MCF 10A (cell line): ENCODE measurements at regions not wholly inside any gene's neighbourhood (a gene's known extent, or its start where the extent isn't known, plus 50 kb on each side); places are given as distances from the start of the nearest gene placed in this dataset.
A peak's percentile ranks its signal among the peaks of the same experiment; 100 is the strongest.

Experiments used
- BruUV-seq: library from RNA; stranded (reverse); fragments of 400-500 nt; replicated peaks from 2 replicates; lab custom pipeline; 2021; lab: Mats Ljungman, UMichigan
- CTCF ChIA-PET: fragments of 300-600 bp; sonication (Branson Sonifier 250); formaldehyde crosslinking; extraction: SDS; loops from one replicate; lab custom pipeline; 2021; ENCODE audit warnings: antibody characterized with exemption, inconsistent platforms; lab: Yijun Ruan, JAX
- POLR2A ChIA-PET: fragments of 300-600, 350-650 bp; sonication (Branson Sonifier 250); formaldehyde crosslinking; extraction: SDS; loops from one replicate; lab custom pipeline; 2020; ENCODE audit warnings: antibody characterized with exemption, inconsistent platforms; lab: Yijun Ruan, JAX
- DNase-seq: peaks from one replicate; pipeline ENCODE4 v3.0.0-alpha.2; 2018; ENCODE audit not compliant: unreplicated experiment
- H3K27ac Mint-ChIP-seq: one replicate; pipeline ENCODE4 v1.8.0; 2022; ENCODE audit warnings: mild to moderate bottlenecking, low read depth, mixed read lengths; ENCODE audit not compliant: unreplicated experiment
- H3K27me3 Mint-ChIP-seq: one replicate; pipeline ENCODE4 v1.8.0; 2022; ENCODE audit warnings: mixed read lengths; ENCODE audit not compliant: insufficient read depth, unreplicated experiment
- H3K36me3 Mint-ChIP-seq: one replicate; pipeline ENCODE4 v1.8.0; 2022; ENCODE audit warnings: mild to moderate bottlenecking, moderate library complexity, mixed read lengths; ENCODE audit not compliant: insufficient read depth, unreplicated experiment
- H3K4me1 Mint-ChIP-seq: one replicate; pipeline ENCODE4 v1.8.0; 2022; ENCODE audit warnings: mixed read lengths; ENCODE audit not compliant: insufficient read depth, unreplicated experiment
- H3K4me3 Mint-ChIP-seq: one replicate; pipeline ENCODE4 v1.8.0; 2022; ENCODE audit warnings: mild to moderate bottlenecking, moderate library complexity, mixed read lengths; ENCODE audit not compliant: unreplicated experiment
- H3K9me3 Mint-ChIP-seq: one replicate; pipeline ENCODE4 v1.8.0; 2022; ENCODE audit warnings: mixed read lengths; ENCODE audit not compliant: unreplicated experiment
- CTCF ChIP-seq: fragments of 200-600 bp; IDR thresholded peaks from one replicate; pipeline ENCODE4 v1.8.0; 2022; ENCODE audit warnings: antibody characterized with exemption, mild to moderate bottlenecking; ENCODE audit not compliant: unreplicated experiment
- intact Hi-C: fragments of 100-400 bp; cut with micrococcal nuclease; formaldehyde crosslinking; loops from 2 replicates; pipeline ENCODE4 v1.14.1; 2022

- no TSS peak for BruUV-seq
- no peak for TF ChIP-seq CTCF
- DNase-seq: no peak
- H3K9me3 Mint-ChIP-seq: no peaks in the 10 kb centered on the region
- intact Hi-C loops: no loop called here
- no peak overlapping the region for H3K27ac Mint-ChIP-seq
- no peak overlapping the region for H3K4me3 Mint-ChIP-seq
- no peaks in the 10 kb centered on the region for H3K36me3 Mint-ChIP-seq
- H3K4me1 Mint-ChIP-seq: peaks cover 9% of the 10 kb centered on the region
- H3K27me3 Mint-ChIP-seq: no peaks in the 10 kb centered on the region
- CTCF ChIA-PET: no interaction called here
- POLR2A ChIA-PET: no interaction called here
Measured at GRCh38 chr16:80902306-80903110, 98.1 kb upstream of the CDYL2 start.

- intact Hi-C loops: no loop called here
- CTCF ChIA-PET: no interaction called here
- no peak overlapping the region for H3K4me3 Mint-ChIP-seq
Measured at GRCh38 chr16:80900593-80900954, 96.2 kb upstream of the CDYL2 start.

GRCh38 chr16:80899809-80900592 is 95.6 kb upstream of the CDYL2 start:
- POLR2A ChIA-PET: no interaction called here
- Mint-ChIP-seq H3K4me1 (peaks cover 9% of the 10 kb centered on the region), H3K4me3 (peak overlapping the region; percentile 5)

More at GRCh38 chr16:80900593-80900954, 96.2 kb upstream of the CDYL2 start:
- peaks cover 9% of the 10 kb centered on the region for H3K4me1 Mint-ChIP-seq
- no peak for DNase-seq
- TF ChIP-seq CTCF: no peak
- no TSS peak for BruUV-seq
- POLR2A ChIA-PET: no interaction called here
- no peaks in the 10 kb centered on the region for H3K9me3 Mint-ChIP-seq
- no peak overlapping the region for H3K27ac Mint-ChIP-seq
- no peaks in the 10 kb centered on the region for H3K27me3 Mint-ChIP-seq
- H3K36me3 Mint-ChIP-seq: no peaks in the 10 kb centered on the region

More at GRCh38 chr16:80899809-80900592, 95.6 kb upstream of the CDYL2 start:
- peak; percentile 83 for DNase-seq
- no peaks in the 10 kb centered on the region for H3K27me3 Mint-ChIP-seq
- BruUV-seq: no TSS peak
- H3K27ac Mint-ChIP-seq: no peak overlapping the region
- TF ChIP-seq CTCF: no peak
- intact Hi-C loops: no loop called here
- CTCF ChIA-PET: no interaction called here
- H3K9me3 Mint-ChIP-seq: no peaks in the 10 kb centered on the region
- H3K36me3 Mint-ChIP-seq: no peaks in the 10 kb centered on the region
